ENCODE measurements at regions not wholly inside any gene's neighbourhood (a gene's known extent, or its start where the extent isn't known, plus 50 kb on each side); places are given as distances from the start of the nearest gene placed in this dataset.

GRCh38 chr6:41430875-41431274 lies 95.5 kb downstream of the NCR2 start:
- no peaks in the 10 kb centered on the region for H4K20me1 ChIP-seq (ENCODE audit: control insufficient read depth, insufficient read depth, low read depth, low read length)
- H3F3A ChIP-seq (ENCODE audit: control insufficient read depth, insufficient read depth): peaks cover 2% of the 10 kb centered on the region; the same call in 1 of the 2 replicates
- no peak overlapping the region for H3K4me2 ChIP-seq (ENCODE audit: low read length)
- H3K9me2 ChIP-seq (replicated peaks; ENCODE audit: control insufficient read depth, low read length): no peaks in the 10 kb centered on the region
- H3K36me3 ChIP-seq (ENCODE audit: control insufficient read depth, low read length): no peaks in the 10 kb centered on the region
- H3K79me2 ChIP-seq (ENCODE audit: control insufficient read depth, low read length): no peaks in the 10 kb centered on the region
- H3K4me3 ChIP-seq (ENCODE audit: low read length): no peak overlapping the region
- no peaks in the 10 kb centered on the region for H3K9me3 ChIP-seq (ENCODE audit: control insufficient read depth, insufficient read depth, low read length)
- peaks cover 27% of the 10 kb centered on the region for H3K4me1 ChIP-seq (ENCODE audit: control insufficient read depth, low read length)
- peaks cover 50% of the 10 kb centered on the region for H3K27me3 ChIP-seq (ENCODE audit: control insufficient read depth, low read length)
- no peak overlapping the region for H3K27ac ChIP-seq (ENCODE audit: low read depth, low read length)
- TF ChIP-seq CTCF (IDR thresholded peaks at IDR 0.05; ENCODE audit: low read depth, low read length, poor library complexity, severe bottlenecking): no peak
- TF ChIP-seq EZH2phosphoT487 (IDR thresholded peaks at IDR 0.05; ENCODE audit: borderline replicate concordance, low read length): no peak

- no peak overlapping the region for H3K4me3 ChIP-seq (ENCODE audit: low read length)
- TF ChIP-seq CTCF (IDR thresholded peaks at IDR 0.05; ENCODE audit: low read depth, low read length, poor library complexity, severe bottlenecking) (no peak), EZH2phosphoT487 (IDR thresholded peaks at IDR 0.05; ENCODE audit: borderline replicate concordance, low read length) (no peak)
- H3F3A ChIP-seq (ENCODE audit: control insufficient read depth, insufficient read depth): no peaks in the 10 kb centered on the region
- no peak overlapping the region for H3K27ac ChIP-seq (ENCODE audit: low read depth, low read length)
- no peaks in the 10 kb centered on the region for H4K20me1 ChIP-seq (ENCODE audit: control insufficient read depth, insufficient read depth, low read depth, low read length)
- H3K79me2 ChIP-seq (ENCODE audit: control insufficient read depth, low read length): no peaks in the 10 kb centered on the region
- H3K36me3 ChIP-seq (ENCODE audit: control insufficient read depth, low read length): no peaks in the 10 kb centered on the region
- no peaks in the 10 kb centered on the region for H3K9me2 ChIP-seq (replicated peaks; ENCODE audit: control insufficient read depth, low read length)
- peaks cover 36% of the 10 kb centered on the region for H3K27me3 ChIP-seq (ENCODE audit: control insufficient read depth, low read length)
- peaks cover 15% of the 10 kb centered on the region for H3K4me1 ChIP-seq (ENCODE audit: control insufficient read depth, low read length)
- H3K9me3 ChIP-seq (ENCODE audit: control insufficient read depth, insufficient read depth, low read length): no peaks in the 10 kb centered on the region
- H3K4me2 ChIP-seq (ENCODE audit: low read length): no peak overlapping the region
These were observed 96.9 kb downstream of the NCR2 start for GRCh38 chr6:41432280-41432679.

- no peaks in the 10 kb centered on the region for H3K9me3 ChIP-seq (ENCODE audit: control insufficient read depth, insufficient read depth, low read length)
- no peaks in the 10 kb centered on the region for H3K9me2 ChIP-seq (replicated peaks; ENCODE audit: control insufficient read depth, low read length)
- TF ChIP-seq CTCF (IDR thresholded peaks at IDR 0.05; ENCODE audit: low read depth, low read length, poor library complexity, severe bottlenecking): no peak
- TF ChIP-seq EZH2phosphoT487 (IDR thresholded peaks at IDR 0.05; ENCODE audit: borderline replicate concordance, low read length): no peak
- H3K36me3 ChIP-seq (ENCODE audit: control insufficient read depth, low read length): no peaks in the 10 kb centered on the region
- H3K79me2 ChIP-seq (ENCODE audit: control insufficient read depth, low read length): no peaks in the 10 kb centered on the region
- H3K27ac ChIP-seq (ENCODE audit: low read depth, low read length): no peak overlapping the region
- peaks cover 17% of the 10 kb centered on the region for H3K27me3 ChIP-seq (ENCODE audit: control insufficient read depth, low read length)
- H3K4me3 ChIP-seq (ENCODE audit: low read length): no peak overlapping the region
- H3K4me2 ChIP-seq (ENCODE audit: low read length): no peak overlapping the region
- no peaks in the 10 kb centered on the region for H3F3A ChIP-seq (ENCODE audit: control insufficient read depth, insufficient read depth)
- no peaks in the 10 kb centered on the region for H3K4me1 ChIP-seq (ENCODE audit: control insufficient read depth, low read length)
- H4K20me1 ChIP-seq (ENCODE audit: control insufficient read depth, insufficient read depth, low read depth, low read length): no peaks in the 10 kb centered on the region
These were observed 99.5 kb downstream of the NCR2 start for GRCh38 chr6:41434803-41435481.

Data from DOHH2 (cell line).